ENCODE measurements at regions not wholly inside any gene's neighbourhood (a gene's known extent, or its start where the extent isn't known, plus 50 kb on each side); places are given as distances from the start of the nearest gene placed in this dataset.

DNA sequence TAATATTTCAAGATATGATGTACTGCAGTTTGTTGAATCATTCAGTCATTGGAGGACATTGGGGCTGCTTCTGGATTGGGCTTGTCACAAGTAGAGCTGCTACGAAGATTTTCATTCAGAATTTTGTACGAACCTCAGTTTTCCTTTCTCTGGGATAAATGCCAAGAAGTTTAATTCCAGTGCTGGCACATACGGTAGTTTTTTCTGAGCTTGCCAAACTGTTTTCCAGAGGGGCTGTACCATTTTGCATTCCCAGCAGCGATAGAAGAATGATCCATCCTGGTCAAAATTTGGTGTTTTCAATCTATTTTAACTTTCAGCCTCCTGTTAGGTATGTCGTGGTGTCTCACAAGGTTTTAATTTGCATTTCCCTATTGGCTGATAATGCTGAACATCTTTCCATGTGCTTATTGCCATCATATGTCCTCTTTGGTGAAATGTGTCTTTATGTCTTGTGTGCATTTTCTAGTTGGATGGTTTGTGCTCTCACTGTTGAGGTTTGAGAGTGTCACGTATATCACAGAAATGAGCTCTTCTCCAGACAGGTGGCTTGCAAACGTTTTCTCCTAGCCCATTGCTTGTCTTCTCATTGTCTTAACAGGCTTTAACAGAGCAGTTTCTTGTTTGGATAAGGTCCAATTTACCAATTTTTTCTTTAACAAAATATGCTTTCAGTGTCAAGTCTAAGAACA lies 612.6 kb downstream of the GALR1 start:
- no peak for DNase-seq

- no peak for DNase-seq
These were observed 616.2 kb downstream of the GALR1 start for GRCh38 chr18:77865853-77866252.

DNA sequence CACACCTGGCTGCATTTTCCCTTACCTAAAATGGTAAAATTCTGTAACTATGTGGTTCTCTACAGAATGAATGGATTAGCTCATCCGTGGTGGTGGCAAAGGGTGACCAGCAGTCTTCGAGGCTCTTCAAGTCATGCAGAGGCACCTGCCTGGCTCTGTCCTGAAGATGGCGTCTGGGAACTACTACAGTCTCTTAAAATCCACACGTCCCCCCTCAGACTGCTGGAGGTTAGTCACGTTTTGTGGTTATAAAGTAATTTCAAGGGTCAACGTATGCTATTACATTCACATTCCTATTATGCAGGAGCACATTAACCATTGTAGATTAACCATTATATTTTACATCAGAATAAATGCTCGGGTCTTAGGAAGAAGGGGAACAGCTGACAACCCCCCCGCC lies 616.7 kb downstream of the GALR1 start:
- DNase-seq, result no peak

DNA sequence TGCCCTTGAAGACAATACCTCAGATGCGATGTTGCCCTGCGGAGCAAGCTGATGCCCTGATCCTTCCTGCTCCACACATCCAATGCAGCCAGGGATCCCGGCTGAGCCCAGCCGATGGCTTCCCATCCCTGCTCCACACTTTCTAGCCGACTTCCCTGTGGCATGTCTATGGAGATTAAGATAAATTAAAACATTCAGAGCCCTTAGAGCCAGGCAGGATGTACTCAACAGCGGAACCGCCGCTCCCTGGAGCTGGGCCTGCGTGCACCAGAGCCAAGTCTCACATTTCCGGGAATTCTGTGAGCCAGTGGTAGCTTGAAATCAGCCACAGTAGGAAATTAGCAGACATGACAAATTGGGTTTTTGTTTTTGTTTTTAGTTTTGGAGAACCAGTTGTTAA lies 620.6 kb downstream of the GALR1 start:
- no peak for DNase-seq

DNA sequence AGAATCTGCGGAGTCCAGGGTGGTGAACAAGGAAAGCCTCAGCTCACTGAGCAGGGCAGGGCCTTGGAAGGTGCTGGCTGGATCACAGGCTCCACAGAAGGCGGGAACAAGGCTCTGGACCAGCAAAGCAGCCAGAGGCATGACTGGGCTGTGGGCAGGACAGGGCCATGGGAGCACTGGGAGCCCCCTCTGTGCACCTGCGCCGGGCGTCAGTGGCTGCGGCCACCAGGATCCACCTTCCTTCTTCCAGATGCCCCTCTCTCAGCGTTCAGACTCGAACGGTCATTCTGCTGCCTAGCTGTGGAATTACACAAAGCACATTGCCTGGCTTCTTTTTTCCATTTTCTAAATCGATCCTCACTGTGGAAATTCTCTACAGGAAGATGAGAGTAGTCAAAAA lies 621.2 kb downstream of the GALR1 start:
- DNase-seq, result no peak

- DNase-seq, result no peak
These were observed 622.5 kb downstream of the GALR1 start for GRCh38 chr18:77872166-77872565.

- no peak for DNase-seq
These were observed 626.7 kb downstream of the GALR1 start for GRCh38 chr18:77876319-77876865.

- DNase-seq, result no peak
These were observed 630.2 kb downstream of the GALR1 start for GRCh38 chr18:77879829-77880228.

DNA sequence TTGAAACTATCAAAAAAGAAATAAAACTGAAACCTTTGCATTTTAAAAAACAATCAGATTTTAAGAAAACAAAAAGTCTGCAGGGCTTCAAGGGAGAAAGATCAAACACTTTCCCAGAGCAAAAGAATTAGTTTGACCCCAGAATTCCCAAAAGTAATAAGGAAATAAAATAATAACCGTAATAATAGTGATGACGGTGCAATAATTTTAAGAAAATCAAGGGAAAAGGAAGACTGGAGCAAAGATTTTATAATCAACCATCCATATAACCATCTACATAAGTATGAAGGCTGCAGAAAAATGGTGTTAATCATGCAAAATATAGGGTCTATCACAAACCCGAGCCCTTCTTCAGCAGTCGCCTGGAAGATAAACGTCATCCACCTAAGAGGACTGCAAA lies 634.8 kb downstream of the GALR1 start:
- no peak for DNase-seq

GRCh38 chr18:77894060-77894459 lies 644.4 kb downstream of the GALR1 start:
- DNase-seq, result no peak

GRCh38 chr18:77895250-77895649 lies 645.6 kb downstream of the GALR1 start:
- no peak for DNase-seq

GRCh38 chr18:77896586-77897252 lies 647.1 kb downstream of the GALR1 start:
- DNase-seq, result no peak

- no peak for DNase-seq
These were observed 648.0 kb downstream of the GALR1 start for GRCh38 chr18:77897606-77898005.

GRCh38 chr18:77899972-77900754 lies 650.5 kb downstream of the GALR1 start:
- DNase-seq, result peak; percentile 4 to 24

GRCh38 chr18:77905011-77905410 lies 655.4 kb downstream of the GALR1 start:
- no peak for DNase-seq

- no peak for DNase-seq
These were observed 655.9 kb downstream of the GALR1 start for GRCh38 chr18:77905449-77906055.

DNA sequence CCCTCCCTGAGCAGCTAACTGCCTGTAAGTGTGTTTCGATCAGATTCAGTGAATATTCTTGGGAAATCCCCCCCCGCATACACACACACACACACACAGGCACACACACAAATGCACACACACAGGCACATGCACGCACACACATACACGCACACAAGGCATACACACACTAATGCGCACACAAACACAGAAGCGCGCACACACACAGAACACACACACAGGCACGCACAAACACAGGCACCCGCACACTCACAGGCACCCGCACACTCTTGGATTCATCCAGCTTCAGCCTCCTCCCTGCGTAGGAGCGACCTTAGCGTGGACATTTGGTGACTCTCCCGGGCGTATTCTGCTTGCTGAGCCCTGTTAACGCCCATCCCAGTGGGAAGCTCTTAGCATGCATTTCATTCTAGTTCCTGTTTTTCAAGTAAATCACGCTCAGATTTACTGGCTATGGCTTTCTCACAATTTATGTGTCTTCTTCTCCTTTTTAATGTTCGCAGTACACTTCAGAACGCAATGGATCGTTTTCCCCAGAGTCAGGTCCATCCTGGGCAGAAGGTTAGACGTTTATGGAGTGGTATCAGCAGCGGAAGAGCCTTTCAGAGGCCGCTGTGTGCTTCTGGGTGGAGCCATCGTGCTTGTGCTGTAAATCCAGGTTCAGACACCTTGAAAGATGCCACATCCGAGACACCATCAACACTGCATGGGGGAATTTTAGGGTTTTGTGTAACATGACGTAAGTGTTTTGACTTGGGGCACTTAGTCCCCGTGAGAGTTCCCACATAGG lies 656.6 kb downstream of the GALR1 start:
- DNase-seq, result no peak

DNA sequence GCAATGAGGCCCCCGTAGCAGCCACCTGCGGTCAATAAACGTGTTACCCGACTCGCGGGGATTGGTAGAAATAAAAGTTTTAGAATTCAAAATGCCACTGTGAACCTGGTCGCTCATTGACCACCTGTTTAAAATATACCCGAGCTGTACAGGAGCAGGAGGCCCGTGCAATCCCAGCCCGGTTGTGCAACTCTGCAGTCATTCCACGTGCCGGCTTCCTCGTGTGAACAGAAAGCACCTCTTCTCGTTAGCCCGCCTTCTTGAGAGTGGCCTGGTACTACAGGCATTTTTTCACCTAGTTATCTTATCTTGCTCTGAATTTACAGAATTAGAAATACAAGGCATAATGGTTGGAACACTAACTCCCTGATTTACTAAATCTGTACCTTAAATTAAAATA lies 660.7 kb downstream of the GALR1 start:
- DNase-seq, result no peak

DNA sequence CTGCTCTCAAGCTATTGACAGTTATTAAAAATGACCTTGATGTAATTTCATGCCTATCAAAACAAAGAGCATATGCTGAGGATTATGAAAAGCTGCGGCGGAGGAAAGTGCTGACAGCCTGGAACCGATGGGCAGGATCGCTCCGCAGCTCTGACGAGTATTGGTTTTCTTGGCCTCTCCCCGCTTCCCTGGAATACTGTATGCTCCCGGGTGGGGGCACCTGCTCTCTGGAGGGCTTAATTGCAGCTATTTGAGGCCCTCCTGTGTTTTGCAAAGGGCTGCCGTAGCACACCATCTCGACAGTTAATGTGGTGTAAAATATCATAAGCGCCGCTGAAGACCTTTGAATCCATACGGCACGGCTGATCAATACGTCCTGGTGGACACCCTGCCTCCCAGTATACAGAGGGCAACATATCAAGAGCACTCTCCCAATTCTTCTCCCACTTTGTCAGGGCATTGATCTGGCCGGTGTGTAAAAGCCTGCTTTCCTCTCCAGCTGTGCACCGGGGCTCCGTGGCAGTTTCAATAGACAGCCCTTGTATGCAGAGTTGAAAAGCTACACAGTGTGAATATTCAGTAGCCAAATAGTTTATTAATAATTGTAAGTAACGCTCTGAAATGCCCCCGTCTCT lies 662.4 kb downstream of the GALR1 start:
- DNase-seq, result no peak

DNA sequence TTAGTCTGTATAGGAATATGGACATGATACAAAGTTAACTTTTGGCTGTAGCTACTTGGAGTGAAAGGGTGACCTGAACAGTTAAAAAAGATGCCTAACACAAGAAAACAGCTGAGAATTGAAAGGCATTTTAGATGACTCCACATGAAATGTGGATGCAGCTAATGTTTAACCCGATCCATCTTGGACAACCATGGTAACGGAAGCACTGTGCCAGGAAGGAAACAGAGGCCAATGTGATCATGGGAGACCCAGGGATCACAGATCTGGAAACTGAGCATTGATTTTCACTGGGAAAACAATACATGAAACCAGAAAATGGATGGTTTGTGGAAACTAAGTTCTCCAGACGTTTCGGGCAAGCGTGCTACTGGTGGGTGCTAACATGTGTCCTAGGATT lies 669.1 kb downstream of the GALR1 start:
- no peak for DNase-seq

DNA sequence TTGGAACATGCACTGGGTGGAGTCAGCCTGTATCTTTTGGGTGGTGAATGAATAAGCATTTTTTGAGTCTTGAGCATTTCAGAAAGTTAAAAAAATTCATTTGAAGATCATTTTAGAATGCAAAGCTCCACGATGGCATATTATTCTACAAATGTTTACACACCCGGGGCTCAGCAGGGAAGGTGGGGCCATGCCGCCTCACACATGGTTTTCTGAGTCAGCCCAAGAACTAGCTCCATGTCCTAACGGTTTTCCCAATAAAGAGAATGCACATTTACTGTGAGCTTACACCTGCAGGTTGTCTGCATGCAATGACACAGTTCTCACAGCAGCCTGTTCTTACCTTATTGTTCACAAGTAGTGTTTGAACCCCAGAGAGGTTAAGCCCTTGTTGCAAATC lies 670.3 kb downstream of the GALR1 start:
- no peak for DNase-seq

- DNase-seq, result no peak
These were observed 685.7 kb downstream of the GALR1 start for GRCh38 chr18:77935342-77935741.

Measured in hippocampal formation (tissue), 2 donors.